ENCODE measurements at regions not wholly inside any gene's neighbourhood (a gene's known extent, or its start where the extent isn't known, plus 50 kb on each side); places are given as distances from the start of the nearest gene placed in this dataset.

GRCh38 chr9:8262625-8263622 is 463.3 kb upstream of the DMAC1 start:
- DNase-seq: peak; percentile 37

DNA sequence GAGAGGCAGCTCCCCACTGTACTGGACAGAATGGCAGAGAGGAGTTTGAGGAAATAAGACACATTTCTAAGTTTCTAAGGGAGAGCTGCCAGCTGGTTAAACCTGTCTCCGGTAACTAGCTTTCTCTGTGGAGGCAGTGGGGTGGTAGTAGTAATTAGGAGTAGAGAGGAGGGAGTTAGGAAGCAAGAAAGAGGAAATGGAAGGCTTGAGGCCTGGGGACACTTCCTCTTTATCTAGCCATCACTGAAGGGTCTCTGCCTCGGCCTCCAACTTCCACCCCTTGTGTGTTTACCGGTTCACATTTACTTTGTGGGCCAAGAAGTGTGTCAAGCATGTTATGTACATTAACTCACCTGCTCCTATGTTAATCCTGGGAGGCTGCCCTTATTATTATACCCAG is 462.2 kb upstream of the DMAC1 start:
- no peak for DNase-seq

DNA sequence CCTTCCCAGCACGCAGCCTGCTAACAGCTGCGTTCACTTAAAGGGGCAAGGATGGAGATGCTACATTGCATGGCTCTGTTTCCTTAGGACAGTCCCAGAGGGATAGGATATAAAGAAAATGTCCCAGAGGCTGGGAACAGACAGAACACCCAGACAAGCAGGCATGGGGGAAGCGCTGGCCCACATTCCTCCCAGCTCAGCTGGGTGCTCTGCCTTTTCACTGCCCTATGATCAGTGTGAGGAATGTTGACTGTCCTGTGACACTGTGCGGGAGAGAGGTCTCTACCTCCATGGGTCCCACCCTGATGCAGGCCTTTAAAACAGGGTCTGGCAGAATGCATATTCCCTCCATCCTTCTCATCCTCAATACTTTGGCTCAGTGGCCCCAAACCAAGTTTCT is 459.4 kb upstream of the DMAC1 start:
- DNase-seq: no peak

DNA sequence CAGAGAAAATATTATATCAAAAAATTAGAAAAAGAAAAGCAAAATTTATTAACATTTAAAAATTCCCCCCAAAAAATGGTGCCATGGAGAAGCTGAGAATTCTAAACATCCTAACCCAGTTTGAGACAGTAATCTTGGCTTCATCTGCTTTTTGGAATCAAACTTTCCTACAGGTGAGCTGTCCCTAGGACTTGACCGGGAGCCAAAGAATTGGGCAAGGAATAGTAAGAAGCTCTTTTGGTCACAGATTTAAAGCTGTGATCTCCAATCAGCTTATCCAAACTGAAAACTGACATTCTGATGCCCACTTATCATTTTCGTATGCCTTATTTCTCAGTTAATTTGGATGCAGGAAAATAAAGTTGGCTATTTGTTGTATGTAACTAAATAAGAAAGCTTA is 457.3 kb upstream of the DMAC1 start:
- no peak for DNase-seq

DNA sequence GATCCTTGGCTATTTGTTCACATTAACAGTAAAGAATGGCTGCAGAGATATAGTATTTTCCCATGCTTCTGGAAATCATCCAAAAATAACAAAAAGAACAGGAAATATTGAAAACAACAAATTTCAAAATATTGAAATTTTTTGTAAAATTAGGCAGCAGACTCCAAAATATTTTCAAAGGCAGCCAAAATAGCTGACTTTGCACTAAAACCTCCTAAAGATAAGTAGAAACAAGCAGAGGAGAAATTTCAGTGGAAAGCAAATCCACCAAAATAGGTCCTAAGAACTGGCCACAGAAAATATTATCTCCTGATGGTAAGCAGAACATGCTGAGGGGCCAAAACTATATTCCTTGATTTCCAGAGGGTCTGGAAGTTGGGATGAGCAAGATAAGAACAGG is 456.3 kb upstream of the DMAC1 start:
- DNase-seq: no peak

DNA sequence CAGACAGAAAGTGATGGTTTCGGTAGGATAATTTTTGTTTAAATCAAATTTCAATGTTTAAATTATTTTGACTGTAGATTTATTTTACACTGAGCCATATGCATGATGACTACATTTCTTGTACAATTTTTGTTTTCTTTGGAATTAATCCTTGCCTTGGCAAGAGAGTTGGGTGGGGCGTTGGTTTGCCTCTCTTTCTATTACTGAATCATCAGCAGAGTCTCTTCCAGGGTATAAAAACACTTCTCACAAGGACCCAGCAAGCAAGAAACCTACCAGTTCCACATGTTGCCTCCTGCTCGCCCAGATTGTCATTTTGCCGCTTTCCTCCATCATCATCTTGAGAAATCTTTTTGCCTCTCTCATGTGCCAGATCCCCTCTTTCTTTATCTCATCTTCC is 455.0 kb upstream of the DMAC1 start:
- no peak for DNase-seq

DNA sequence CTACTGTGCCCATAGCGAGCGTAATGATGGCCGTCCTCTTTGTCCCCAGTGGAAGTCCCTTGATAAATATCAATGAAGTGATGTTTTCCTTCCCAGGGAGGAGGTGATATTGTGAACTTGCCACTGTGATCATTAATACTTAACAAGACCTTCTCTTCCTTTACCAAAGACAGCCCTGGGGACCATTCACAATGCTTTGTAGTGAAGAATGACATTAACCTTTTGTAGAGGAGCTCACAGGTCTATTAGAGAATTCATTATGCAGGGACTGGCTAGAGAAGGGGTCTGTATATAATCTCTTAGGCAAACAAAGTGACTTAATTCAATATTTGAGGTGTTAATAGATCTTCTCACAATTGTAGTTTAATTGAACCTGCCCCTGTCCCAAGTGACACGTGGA is 452.9 kb upstream of the DMAC1 start:
- no peak for DNase-seq

DNA sequence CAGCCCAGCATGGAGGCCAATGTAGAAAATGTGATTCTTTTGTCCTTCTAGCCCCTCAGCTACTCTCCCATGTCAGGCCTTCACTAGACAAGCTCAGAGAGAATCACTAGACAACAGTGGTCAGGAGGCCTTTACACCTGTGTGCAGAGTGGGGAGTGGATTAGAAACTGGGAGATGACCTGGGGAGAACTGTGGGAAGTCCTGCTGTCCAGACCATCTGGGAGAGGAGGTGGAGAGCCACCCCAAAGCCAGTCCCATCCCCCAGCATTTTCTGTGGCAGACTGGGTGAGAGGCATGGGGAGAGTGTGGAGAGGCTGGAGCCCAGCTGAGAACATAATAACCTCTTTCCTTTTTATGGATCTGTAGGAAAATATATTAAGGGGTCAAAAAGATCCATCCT is 452.0 kb upstream of the DMAC1 start:
- no peak for DNase-seq

GRCh38 chr9:8244505-8245092 is 445.0 kb upstream of the DMAC1 start:
- no peak for DNase-seq

- DNase-seq: peak; percentile 27
These were observed 441.6 kb upstream of the DMAC1 start for GRCh38 chr9:8241201-8241600.

DNA sequence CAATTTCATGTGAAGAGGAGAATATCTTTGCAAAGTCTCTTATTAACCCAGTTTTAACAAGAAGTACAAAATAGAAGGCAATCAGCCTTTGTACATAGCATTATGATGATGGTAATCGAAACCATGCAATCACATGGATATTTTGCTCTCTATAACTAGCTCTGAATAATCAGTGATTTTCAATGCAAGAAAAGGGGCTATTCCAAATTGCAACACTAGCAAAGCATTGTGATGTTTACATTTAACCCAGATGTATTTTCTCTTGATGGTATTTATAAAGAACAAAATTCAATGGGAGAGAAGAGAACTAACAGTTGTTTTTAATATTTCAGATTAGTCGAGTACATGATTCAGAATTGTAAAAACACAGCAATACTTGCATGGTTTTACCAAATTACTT is 437.5 kb upstream of the DMAC1 start:
- no peak for DNase-seq

DNA sequence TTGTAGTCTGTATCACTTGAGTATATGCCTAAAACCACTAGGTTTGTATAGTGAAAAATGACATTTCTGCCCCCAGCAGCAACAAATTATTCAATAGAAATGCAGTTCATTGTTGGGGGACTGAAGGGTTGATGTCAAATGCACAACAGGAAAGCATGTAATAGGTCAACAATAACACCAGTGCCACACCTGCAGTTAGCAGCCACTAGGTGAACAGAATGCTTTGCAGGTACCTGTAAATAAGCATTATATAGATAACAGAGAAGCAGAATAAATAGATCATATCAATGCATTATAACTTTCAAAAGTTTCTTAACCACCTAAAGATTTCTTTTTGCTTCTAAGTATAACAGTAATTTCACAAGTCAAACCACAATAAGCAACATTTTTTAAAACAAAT is 435.9 kb upstream of the DMAC1 start:
- DNase-seq: no peak

- DNase-seq: no peak
These were observed 434.7 kb upstream of the DMAC1 start for GRCh38 chr9:8234316-8234715.

- DNase-seq: no peak
These were observed 433.1 kb upstream of the DMAC1 start for GRCh38 chr9:8232726-8233125.

- DNase-seq: no peak
These were observed 429.6 kb upstream of the DMAC1 start for GRCh38 chr9:8229226-8229625.

GRCh38 chr9:8224381-8224801 is 424.8 kb upstream of the DMAC1 start:
- no peak for DNase-seq

- DNase-seq: no peak
These were observed 424.3 kb upstream of the DMAC1 start for GRCh38 chr9:8223861-8224260.

DNA sequence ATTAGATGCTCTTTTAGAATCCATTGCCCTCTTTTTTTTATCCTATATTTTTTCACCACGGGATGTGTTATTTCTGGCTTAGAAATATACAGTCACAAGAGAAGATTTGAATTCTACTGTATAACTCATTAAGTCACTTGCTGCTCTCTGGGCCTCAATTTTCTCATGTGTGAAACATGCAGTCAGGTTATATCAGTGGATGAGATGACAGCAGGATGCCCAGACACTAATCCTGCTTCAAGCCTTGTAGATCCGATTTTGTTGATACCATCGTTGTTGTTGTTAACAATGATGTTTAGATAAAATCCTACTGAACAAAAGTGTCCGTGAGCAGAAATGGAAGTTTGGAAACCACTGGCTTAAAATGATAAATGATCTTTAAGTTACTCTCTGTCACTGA is 421.9 kb upstream of the DMAC1 start:
- no peak for DNase-seq

GRCh38 chr9:8208465-8208864 is 408.9 kb upstream of the DMAC1 start:
- no peak for DNase-seq

GRCh38 chr9:8207596-8207995 is 408.0 kb upstream of the DMAC1 start:
- DNase-seq: no peak

DNA sequence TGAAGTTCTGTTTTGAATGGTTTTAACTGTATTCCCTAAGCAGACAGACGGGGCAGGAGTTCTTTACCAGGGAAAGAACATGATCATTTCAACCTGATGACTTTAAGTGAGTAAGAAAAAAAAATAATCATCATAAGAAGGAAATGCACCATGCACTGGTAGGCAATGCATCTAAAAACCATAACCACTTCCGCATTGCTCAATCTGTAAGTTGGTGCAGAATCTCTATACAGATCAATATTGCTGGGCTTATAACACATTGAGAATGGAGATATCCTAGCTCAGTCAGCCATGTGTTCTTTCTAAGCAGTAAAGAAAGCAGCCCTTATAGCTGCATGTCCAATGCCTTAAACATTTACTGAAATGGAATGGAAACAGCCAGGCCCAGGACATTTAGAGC is 407.1 kb upstream of the DMAC1 start:
- DNase-seq: no peak

- DNase-seq: no peak
These were observed 406.0 kb upstream of the DMAC1 start for GRCh38 chr9:8205576-8205975.

GRCh38 chr9:8189881-8190280 is 390.3 kb upstream of the DMAC1 start:
- DNase-seq: no peak
